ENCODE measurements at regions not wholly inside any gene's neighbourhood (a gene's known extent, or its start where the extent isn't known, plus 50 kb on each side); places are given as distances from the start of the nearest gene placed in this dataset.

DNA sequence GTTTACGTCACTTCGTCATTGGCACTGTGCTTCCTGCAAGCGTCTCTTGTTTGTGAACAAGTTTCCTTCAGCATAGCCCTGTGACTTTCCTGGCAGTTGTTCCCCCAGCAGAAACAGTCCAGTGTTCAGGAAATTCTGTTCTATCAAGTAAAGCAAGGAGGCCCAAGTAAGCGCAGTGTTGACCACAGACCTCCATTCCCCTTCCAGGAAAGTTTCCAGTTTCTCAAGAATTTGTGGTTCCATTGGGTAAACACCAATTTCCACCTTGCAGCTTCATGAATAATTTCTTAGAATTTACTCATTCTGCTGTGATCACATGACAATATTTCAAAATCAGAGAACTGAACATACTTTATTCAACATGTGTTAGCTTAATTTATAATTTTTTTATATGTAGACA lies 88.5 kb upstream of the ETV3 start:
- no peak for TF ChIP-seq ZFP3 (CRISPR knock-in tag; IDR thresholded peaks at IDR 0.05)
- TF ChIP-seq TOX (CRISPR knock-in tag; IDR thresholded peaks at IDR 0.05; ENCODE audit: borderline replicate concordance): no peak
- TF ChIP-seq, protein P1, sequence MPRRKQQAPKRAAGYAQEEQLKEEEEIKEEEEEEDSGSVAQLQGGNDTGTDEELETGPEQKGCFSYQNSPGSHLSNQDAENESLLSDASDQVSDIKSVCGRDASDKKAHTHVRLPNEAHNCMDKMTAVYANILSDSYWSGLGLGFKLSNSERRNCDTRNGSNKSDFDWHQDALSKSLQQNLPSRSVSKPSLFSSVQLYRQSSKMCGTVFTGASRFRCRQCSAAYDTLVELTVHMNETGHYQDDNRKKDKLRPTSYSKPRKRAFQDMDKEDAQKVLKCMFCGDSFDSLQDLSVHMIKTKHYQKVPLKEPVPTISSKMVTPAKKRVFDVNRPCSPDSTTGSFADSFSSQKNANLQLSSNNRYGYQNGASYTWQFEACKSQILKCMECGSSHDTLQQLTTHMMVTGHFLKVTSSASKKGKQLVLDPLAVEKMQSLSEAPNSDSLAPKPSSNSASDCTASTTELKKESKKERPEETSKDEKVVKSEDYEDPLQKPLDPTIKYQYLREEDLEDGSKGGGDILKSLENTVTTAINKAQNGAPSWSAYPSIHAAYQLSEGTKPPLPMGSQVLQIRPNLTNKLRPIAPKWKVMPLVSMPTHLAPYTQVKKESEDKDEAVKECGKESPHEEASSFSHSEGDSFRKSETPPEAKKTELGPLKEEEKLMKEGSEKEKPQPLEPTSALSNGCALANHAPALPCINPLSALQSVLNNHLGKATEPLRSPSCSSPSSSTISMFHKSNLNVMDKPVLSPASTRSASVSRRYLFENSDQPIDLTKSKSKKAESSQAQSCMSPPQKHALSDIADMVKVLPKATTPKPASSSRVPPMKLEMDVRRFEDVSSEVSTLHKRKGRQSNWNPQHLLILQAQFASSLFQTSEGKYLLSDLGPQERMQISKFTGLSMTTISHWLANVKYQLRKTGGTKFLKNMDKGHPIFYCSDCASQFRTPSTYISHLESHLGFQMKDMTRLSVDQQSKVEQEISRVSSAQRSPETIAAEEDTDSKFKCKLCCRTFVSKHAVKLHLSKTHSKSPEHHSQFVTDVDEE (CRISPR knock-in tag; IDR thresholded peaks at IDR 0.05): no peak
- TF ChIP-seq ISL1 (CRISPR knock-in tag; IDR thresholded peaks at IDR 0.05): no peak
- no peak for TF ChIP-seq OSR1 (CRISPR knock-in tag; IDR thresholded peaks at IDR 0.05)

All from SK-N-SH treated with all-trans-retinoic acid at 6 μM for 48 hours (cell line).